DMS153 treated with DMSO at 0.1 percent for 48 hours (cell line): ENCODE measurements at regions not wholly inside any gene's neighbourhood (a gene's known extent, or its start where the extent isn't known, plus 50 kb on each side); places are given as distances from the start of the nearest gene placed in this dataset.

Experiments
- DNase-seq: peaks from one replicate; lab custom pipeline; 2025; ENCODE audit not compliant: unreplicated experiment; lab: John Stamatoyannopoulos, UW

DNA sequence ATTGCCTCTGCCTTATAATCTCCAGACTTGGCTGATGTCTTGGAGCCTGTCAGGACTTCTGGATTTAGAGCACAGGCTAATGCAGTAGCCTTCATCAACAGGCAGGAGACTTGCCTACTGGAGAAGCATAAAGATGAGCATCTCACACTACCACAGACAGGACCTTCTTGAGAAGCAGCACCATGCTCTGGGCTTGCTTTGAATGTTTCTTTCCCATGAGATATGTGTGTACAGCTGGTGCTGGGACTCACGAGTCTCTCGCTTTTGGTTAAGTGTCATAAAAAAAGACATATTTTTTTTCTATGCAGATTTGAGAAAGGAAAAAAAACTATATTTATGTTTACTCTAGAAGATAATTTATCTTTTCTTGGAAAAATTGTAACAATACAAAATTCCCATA is 671.3 kb downstream of the MRPL39 start:
- DNase-seq = no peak

DNA sequence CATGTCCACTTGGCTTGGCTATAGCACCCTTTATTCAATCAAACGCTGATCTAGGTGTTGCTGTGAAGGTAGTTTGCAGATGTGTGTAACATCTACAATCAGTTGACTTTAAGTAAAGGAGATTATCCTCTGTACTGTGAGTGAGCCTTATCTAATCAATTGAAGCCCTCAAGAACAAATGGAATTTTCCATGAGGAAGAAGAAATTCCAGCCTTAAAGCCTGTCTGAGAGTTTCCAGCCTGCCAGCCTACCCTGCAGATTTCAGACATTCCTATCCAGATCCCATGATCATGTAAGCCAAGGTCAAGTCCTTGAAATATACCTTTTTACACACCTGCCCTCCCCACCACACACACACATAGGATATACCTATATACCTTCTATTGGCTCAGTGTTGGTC is 696.7 kb downstream of the MRPL39 start:
- DNase-seq = no peak

DNA sequence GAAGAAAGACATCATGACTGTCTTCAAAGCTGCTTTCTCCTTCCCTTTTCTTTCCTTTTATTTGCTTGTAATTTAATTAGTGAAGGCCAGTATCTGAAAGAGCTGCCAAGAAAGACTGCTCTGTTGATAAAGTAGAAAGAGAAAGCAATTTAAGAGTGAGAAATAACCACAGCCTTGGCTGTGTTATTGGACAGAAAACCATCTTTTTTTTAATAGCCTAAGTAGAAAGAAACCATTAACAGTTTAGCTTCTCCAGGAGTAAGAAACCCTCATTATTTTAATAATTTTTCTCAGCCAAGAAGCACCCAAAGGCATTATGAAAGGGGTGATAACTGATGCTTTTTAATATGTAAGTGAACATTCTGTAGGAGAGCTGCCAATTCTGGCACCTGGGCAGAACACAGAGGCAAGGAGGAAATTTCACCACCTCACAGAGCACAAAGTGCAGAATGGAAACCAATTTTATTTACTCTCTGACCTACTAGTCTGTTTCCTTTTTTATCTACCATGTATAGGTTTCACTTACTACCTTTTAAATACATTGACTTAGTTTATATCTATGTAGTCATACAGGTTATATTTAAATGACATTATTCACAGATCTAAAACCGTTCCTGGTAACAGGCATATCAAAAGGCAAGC is 703.2 kb downstream of the MRPL39 start:
- DNase-seq = no peak

DNA sequence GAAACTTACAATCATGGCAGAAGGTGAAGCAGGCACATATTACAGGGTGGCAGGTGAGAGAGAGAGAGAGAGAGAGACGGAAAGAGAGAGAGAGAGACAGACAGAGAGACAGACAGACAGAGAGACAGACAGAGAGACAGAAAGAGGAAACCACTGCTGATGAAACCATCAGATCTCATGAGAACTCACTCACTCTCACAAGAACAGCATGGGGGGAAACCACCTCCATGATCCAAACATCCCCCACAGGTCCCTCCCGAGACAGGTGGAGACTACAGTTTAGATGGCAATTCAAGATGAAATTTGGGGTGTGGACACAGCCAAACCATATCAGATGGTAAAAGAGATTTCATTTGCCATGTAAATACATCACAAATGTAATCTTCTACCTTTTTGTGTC is 708.1 kb downstream of the MRPL39 start:
- no peak for DNase-seq

DNA sequence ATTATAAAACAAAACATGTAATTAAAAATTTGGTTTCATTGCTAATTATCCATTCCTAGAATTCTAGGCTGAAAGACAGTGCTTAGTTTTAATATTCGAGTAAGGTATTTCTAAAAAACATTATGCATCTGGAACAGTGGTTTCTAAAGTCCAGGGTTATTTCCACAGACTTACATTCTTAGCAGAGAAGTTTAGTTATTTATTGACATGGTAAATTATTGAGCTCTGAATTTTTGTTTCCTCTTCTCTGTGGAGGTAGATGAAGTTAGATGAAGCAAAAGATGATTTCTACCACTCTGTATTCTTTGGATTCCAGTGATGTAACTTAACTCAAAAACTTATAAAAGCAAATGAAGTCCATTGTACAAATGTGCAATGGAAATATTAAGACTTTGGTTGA is 709.4 kb downstream of the MRPL39 start:
- DNase-seq = no peak

DNA sequence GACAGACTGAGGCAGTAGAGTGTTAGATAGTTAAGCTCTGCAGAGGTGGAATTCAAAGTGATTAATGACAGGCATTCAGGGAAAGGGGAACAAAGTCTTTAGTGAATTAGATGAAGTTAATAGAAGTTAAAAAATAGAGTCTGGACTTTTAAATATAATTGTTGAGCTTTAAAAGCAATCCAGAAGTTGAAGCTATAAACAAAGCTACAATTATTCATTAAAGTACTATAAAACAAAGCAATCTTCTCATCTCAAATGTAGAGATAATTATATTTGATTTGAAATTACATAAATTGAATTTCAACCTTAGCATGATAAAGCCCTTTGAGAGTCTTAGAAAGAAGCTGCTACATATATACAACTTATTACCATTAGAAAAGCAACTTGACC is 710.6 kb downstream of the MRPL39 start:
- DNase-seq = no peak

DNA sequence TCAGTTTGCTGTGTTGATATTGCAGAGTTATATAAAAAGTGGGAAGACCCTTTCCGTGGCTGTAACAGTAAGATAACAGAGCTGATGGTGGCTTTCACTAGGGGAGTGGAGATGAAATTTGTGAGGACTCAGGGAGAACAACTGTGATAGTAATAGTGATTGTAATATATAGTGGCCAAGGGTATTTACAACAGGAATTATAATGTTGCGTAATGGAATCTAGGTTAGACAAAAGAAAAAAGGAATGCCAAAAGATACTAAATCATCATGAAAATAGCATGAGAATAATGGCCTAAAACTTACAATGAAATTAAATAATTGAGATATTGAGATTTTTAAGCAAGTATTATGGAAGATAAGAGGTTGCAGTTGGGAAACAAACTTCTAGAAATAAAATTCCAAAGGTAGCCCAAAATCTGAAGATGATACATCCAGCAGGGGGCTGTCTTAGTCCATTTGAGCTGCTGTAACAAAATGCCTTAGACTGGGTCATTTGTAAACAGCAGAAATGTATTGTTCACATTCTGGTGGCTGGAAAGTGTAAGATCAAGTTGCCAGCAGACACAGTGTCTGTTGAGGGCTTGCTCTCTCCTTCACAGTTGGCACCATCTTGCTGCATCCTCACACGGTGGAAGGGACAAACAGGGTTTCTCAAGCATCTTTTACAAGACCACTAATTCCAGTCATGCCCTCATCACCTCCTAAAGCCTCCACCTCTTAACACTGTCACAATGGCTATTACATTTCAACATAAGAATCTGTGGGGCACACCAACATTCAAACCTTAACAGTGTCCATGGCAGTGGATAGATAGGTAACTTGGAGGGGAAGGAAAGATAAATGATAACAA is 711.2 kb downstream of the MRPL39 start:
- no peak for DNase-seq

DNA sequence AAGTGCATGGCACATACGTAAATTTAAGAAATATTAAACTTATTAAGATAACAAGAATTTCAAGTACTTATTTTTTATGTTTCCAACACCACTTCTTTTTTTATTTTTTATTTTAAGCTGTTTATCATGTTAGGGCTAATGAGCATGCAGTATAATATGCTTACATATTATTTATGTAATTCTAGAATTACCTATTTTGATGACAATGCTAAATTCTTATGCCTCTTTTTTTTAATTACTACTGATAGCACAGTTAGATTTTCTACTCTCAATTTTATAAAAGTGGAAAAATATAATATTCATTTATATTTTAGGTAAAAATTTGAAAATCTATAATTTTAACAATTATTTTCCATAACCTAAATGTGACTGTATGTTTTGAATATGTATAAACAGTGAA is 713.0 kb downstream of the MRPL39 start:
- DNase-seq = no peak

DNA sequence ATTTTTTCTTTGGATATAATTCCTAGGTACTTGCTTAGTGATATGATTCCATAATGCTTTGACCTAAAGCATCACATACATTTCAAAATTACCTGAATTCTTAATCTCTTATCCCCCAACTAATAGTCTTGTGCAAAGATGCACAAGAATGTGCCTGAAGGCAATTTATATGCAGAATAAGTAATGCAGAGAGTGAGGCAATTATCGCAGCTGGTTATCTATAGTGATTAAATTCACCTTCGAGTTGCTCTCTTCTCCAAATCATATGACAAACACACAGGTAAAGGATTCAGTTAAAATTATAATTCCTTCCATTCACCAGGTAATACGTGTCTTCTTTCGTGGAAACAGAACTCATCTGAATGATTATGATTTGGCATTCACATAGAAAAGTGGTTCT is 717.3 kb downstream of the MRPL39 start:
- DNase-seq = no peak

DNA sequence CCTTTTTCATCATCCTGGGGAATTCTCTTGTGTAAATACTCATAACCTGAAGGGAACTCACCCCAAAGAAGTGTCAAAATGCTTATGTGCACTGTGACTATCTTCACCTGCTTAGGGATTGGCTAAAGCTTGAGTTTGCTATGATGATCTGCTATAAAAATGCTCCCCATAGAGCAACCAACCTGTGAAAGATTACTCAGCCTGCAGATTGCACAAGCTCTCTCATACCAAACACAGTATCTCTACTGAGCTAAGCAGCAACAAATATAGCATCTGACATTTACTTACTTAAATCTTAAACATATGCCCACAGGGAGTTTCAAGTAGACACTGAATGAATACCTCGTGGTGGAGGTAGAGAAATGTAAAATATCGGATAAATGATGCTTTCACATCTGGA is 725.8 kb downstream of the MRPL39 start:
- DNase-seq = no peak

DNA sequence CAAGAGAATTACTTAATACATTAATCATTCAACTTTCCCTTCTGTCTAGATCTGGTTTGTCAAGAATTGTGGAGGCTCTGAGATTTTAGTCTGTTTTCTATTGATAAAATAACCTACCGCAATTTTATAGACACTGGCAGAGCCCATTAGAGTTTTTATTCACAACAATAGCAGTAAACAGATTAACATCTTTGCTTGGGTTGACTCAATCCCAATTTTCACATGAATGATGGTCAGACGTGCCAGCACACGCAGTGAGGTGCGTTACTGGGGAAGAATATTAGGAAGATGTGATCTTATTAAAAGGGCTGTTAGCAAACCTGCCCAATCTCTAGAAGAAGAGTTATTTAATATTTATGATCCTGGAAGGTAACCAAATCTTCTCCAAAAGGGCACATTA is 736.6 kb downstream of the MRPL39 start:
- no peak for DNase-seq

DNA sequence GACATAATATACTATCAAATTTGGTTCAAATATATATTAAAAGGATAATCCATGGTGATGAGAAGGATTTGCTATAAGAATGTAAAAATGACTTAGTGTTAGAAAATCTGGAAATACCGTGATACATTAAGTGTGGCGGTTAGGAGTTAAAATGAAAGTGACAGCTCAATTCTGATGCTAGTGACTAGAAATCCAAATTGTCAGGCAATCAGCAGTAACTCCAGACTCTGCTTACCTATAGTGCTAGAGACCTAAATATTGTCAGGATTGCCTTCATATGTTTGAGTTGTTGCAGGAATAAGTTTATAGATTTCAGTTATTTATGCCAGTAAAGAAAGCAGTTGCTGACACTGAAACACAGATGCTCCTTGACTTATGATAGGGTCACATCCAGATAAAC is 737.4 kb downstream of the MRPL39 start:
- DNase-seq = no peak

DNA sequence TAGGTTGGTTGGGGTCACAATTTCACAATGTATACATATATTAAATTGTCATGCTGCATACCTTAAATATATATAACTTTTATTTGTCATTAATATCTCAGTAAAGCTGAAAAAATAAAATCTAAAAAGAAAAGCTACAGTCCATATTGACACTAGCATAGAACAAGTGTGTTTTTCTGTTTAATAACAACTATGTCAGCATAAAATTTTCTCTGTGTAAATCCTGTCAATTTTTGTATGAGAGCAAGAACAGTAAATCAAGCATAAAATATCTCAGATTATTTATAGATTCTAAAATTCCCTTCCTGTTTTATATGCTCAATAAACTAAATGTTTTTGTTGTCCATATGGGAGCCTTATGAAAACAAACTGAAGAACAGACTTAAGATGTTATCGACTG is 739.2 kb downstream of the MRPL39 start:
- no peak for DNase-seq

DNA sequence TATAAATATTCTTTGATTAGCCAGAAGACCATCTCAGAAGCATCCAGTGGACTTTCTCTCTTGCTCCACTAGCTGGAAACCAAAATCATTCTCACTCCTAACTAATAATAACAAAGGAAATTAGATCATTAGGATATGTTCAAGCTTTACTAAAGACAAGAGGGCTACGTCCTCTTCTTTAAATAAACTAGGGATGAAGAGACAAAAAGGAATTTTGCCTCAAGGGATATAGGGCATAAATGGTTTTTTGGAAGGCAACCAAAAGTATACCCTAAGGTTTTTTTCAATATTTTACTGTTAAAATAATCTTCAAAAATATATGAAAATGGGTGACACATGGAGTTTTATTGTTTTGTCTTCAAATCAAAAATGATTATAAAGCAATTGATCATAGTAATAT is 745.8 kb downstream of the MRPL39 start:
- no peak for DNase-seq

DNA sequence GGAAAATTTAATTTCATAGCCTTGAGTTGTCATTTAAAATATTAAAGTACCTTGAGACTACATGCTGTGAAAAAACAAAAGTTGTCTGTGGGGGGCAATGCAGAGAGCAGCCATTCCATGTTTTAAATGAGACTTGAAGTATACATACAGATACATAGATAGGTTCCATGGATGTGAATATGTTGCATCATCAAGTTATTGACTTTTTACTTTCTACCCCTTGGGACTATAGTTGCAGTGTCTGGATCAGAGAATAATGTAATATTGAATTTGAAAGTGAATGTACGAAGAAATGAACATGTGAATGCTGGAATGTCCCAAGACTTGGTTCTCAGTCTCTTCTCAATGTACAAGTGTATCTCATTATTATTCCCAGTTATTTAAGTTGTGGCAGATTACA is 751.0 kb downstream of the MRPL39 start:
- no peak for DNase-seq

DNA sequence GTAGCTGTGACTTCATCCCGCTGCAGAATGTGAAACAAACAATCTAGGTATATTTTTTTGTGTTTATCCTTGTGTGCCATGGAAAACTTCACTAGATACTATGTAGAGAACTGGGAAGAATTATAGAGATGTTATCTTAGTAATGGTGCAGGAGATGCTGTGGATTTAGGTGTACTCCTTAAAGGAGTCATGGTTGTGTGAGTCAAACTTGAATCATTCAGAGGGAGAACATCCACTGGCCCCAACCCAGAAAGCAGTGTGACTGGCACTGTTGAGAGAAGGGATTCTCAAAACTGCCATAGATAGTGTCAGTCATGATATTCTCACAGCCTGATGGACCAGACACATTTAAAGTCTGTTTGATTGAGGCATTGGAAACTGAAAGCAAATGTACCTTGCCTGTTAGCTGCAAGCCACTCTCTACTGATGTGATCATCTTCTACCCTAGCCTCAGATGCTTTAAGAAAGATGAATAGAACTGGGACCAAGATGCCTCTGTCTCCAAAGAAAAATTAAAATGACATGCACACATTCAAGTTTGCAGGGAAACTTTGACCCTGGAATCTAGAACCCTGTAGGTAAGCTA is 754.6 kb downstream of the MRPL39 start:
- no peak for DNase-seq

DNA sequence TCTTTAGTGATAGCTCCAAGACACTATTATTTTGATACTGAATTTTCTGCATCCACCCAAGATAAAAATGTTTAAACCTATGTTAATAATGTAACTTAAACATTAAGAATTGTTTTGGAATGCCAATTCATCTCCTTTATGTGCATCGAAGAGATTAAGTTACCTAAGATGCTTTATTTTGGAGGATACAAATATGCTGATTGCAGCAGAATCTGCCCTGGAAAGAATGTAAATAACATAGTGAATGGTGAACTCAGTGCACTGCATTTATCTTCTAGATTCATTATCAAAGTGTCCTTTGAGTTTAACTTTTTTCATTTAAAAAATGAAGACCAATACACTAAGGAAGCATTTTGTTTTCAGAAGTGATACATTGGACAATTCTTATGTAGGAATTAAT is 757.2 kb downstream of the MRPL39 start:
- no peak for DNase-seq

DNA sequence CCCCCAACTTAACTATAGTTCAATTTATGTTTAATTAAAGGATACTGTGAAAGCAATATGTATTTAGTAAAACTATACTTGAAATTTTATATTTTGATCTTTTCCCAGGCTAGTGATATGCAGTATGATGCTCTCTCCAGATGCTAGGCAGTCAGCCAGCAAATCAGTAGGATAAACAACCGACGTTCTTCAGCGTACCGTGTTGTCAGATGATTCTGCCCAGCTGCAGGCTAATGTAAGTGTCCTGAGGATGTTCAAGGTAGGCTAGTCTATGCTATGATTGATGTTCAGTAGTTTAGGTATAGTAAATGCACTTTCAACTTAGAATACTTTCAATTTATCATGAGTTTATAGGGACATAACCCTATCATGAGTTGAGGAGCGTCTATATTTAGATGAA is 762.6 kb downstream of the MRPL39 start:
- no peak for DNase-seq

DNA sequence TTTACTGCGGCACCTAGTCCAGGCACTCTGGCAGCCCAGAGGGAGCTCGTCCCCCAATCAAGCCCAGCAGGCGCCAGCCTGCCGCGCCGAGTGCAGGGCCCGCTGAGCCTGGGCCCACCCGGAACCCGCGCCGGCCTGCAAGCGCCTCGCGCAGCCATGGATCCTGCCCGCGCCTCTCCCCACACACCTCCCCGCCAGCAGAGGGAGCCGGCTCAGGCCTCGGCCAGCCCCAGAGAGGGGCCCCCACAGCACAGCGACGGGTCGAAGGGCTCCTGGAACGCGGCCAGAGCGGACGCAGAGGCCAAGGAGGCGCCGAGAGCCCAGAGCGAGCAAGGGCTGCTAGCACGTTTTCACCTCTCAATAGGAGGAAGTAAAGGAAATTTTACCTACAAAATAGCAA is 767.0 kb downstream of the MRPL39 start:
- DNase-seq = no peak

DNA sequence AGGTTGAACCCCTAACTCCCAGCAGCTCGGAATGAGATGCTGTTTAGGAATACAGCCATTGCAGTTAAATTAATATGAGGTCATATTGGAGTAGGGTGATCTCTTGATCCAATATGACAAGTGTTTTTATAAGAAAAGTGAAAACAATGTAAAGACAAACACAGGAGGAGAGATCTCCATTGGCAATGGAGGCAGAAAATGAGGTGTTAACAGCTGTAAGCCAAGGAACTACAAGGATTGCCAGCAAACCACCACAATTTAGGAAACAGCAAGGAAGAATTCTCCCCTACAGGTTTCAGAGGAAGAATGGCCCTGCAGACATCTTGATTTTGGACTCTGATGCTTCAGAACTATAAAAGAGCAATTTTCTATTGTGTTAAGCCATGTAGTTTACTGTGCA is 774.3 kb downstream of the MRPL39 start:
- no peak for DNase-seq

DNA sequence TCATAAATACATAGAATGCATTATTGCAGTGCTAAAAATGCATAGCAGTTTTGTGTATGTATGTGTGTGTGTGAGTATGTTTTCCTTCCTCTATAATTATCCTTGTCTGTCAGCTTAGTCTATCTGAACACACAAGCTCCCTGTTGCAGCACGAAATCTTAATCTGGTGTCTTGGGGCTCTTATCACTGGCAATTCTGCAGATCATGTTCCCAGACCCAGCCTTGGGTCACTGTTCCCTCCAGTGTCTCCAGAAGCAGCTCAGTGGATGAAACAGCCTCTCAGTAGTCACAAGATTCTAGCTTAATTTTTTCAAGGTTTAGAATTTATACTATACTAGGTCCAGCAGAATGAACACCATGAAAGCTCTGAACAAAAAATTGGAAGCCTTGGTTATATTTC is 777.9 kb downstream of the MRPL39 start:
- no peak for DNase-seq

DNA sequence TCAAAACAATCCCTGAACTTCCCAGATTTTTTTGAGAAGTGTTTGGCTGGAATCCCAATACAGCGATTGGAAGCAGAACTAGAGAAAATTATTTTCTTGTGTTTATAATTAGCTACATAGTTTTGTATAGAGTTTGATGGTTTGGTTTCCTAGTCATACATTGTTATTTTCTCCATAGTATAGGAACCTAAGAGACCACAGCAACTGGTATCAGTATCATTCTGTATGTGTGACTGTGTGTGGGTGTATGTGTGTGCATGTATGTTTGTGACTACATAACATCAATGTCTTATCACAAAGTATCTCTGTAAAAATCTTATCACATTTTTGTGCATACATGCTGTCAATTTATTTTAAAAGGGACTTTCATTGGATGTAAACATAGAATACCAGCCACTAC is 780.5 kb downstream of the MRPL39 start:
- no peak for DNase-seq

DNA sequence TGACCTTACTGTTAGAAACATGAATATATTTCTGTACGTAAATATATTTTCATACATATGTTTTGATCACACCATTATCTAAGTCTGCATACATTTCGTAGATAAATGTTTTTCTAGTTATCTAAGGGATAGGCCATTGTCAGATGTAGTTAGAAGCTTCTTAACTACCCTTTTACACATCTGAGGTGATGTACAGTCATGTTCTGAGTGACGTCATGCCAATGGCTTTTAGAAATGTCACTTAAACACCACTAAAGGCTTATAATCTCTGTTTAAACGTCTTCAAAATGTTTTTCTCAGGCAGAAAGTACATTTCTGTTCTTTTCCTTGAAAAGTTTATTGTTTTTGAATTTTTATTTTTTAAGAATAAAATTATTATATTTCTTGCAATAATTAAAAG is 781.9 kb downstream of the MRPL39 start:
- DNase-seq = no peak
